Tibial nerve (tissue), 4 donors: ENCODE measurements at regions not wholly inside any gene's neighbourhood (a gene's known extent, or its start where the extent isn't known, plus 50 kb on each side); places are given as distances from the start of the nearest gene placed in this dataset.

ENCODE experiments used
- DNase-seq, 2 donors: peaks; one replicate each; pipeline ENCODE4 v3.0.0-alpha.2; 2019; ENCODE audit warnings: low spot score in 2 of 2
- H3K27ac ChIP-seq, 4 donors: fragments of 200-600 bp; sonication (generic) in 3 of 4; one replicate each; pipeline ENCODE4 v1.5.1; 2017 to 2019; ENCODE audit warnings: mild to moderate bottlenecking in 1 of 4
- H3K27me3 ChIP-seq, 2 donors: fragments of 200-600 bp; sonication (generic) in 1 of 2; one replicate each; pipeline versions ENCODE4 v1.5.1 to v1.6.0; 2017 to 2019
- H3K36me3 ChIP-seq, 3 donors: fragments of 200-600 bp; sonication (generic); one replicate each; pipeline ENCODE4 v1.5.1; 2018 to 2019
- H3K4me1 ChIP-seq, 4 donors: fragments of 200-600 bp; sonication (generic) in 3 of 4; one replicate each; pipeline ENCODE4 v1.5.1; 2017 to 2019
- H3K4me3 ChIP-seq, 4 donors: fragments of 200-600 bp; sonication (generic) in 3 of 4; one replicate each; pipeline ENCODE4 v1.5.1; 2017 to 2019; ENCODE audit warnings: mild to moderate bottlenecking in 1 of 4, moderate library complexity in 1 of 4
- H3K9me3 ChIP-seq, 4 donors: fragments of 200-600 bp; sonication (generic) in 3 of 4; one replicate each; pipeline ENCODE4 v1.5.1; 2017 to 2019
- CTCF ChIP-seq, 5 experiments: fragments of 200-600 bp in 3 of 5; fragments of 450-650 bp in 2 of 5; sonication (generic) in 3 of 5; IDR thresholded peaks; one replicate each; pipeline ENCODE4 v1.5.1; 2016 to 2019; ENCODE audit warnings: antibody characterized with exemption in 5 of 5, mild to moderate bottlenecking in 3 of 5, moderate library complexity in 2 of 5
- EP300 ChIP-seq, 2 donors: sonication (generic); formaldehyde crosslinking; IDR thresholded peaks; one replicate each; pipeline ENCODE4 v1.6.1; 2017; ENCODE audit warnings: antibody characterized with exemption in 2 of 2, mild to moderate bottlenecking in 1 of 2
- POLR2A ChIP-seq, 2 donors: fragments of 450-650 bp; IDR thresholded peaks; one replicate each; pipeline ENCODE4 v1.6.1; 2017; ENCODE audit warnings: antibody characterized with exemption in 2 of 2, mild to moderate bottlenecking in 2 of 2, moderate library complexity in 2 of 2
- WGBS, 2 donors: methylation state at CpG; one replicate each; pipeline ENCODE4 v1.1.5; 2018; 5-methylcytosine and 5-hydroxymethylcytosine counted together

DNA sequence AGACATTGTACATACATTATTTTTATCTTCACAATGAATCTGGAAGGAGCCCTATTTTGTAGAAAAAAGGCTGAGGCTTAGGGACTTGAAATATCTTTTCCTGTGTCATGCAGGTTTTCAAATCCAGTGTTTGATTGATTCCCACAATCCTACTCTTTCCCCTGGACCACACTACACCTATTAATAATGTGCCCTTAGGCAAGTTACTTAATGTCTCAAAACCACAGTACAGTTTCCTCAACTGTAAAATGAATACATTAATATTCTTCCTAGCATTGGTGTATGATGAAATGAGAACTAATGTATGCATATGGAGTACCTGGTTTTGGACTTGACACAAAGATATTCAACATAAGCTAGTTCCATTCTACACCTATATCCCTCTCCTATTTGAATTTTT lies 313.3 kb upstream of the SP8 start:
- no peak for DNase-seq
- H3K27ac ChIP-seq: no peak overlapping the region
- H3K9me3 ChIP-seq: no peaks in the 10 kb centered on the region
- no peak overlapping the region for H3K4me3 ChIP-seq
- H3K36me3 ChIP-seq: no peaks in the 10 kb centered on the region
- H3K27me3 ChIP-seq: no peaks in the 10 kb centered on the region
- no peak for TF ChIP-seq EP300 (IDR thresholded peaks at IDR 0.05)
- no peak for TF ChIP-seq POLR2A (IDR thresholded peaks at IDR 0.05)
- no peak for TF ChIP-seq CTCF (IDR thresholded peaks at IDR 0.05)
- H3K4me1 ChIP-seq: no peaks in the 10 kb centered on the region

- no peak overlapping the region for H3K4me3 ChIP-seq
- no peaks in the 10 kb centered on the region for H3K36me3 ChIP-seq
- H3K27me3 ChIP-seq: no peaks in the 10 kb centered on the region
- no peaks in the 10 kb centered on the region for H3K4me1 ChIP-seq
- no peak overlapping the region for H3K27ac ChIP-seq
- DNase-seq: no peak
- 80 to 90% methylated on average over 2 of the region's 2 CpGs for WGBS, 2 donors
- TF ChIP-seq POLR2A (IDR thresholded peaks at IDR 0.05) (no peak), EP300 (IDR thresholded peaks at IDR 0.05) (no peak), CTCF (IDR thresholded peaks at IDR 0.05) (no peak)
- H3K9me3 ChIP-seq: no peaks in the 10 kb centered on the region
Observed at GRCh38 chr7:21101541-21101940, 314.9 kb upstream of the SP8 start.

DNA sequence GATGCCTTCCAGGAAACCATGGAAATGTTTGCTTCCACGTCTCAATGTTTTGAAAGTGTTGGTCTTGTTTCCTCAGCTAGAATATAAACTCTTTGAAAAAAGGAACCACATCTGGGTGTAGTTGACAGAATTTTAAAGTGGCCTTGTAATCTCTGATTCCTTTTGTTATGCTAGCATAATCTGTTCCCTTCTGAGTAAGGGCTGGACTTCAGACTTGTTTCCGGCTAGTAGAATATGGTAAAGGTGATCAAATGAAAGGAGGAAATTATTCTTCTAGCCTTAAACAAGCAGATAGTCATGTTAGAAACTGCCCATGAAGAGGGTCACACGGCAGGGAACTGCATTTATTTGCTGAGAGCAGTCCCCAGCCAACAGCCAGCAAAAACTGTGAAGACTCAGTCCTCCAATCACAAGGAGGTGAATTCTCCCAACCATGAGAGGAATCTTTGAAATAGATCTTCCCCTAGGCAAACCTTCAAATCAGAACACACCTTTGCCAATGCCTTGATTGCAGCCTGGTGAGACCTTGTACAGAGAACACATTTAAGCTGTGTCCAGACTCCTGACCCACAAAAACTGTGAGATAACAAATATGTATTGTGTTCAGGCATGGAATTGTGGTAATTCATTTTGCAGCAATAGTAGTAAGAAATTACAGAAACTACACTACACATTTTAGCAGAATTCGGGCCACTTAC lies 316.9 kb upstream of the SP8 start:
- no peak overlapping the region for H3K27ac ChIP-seq
- TF ChIP-seq POLR2A (IDR thresholded peaks at IDR 0.05) (no peak), EP300 (IDR thresholded peaks at IDR 0.05) (no peak), CTCF (IDR thresholded peaks at IDR 0.05) (no peak)
- H3K27me3 ChIP-seq: no peaks in the 10 kb centered on the region
- 79% methylated on average over 4 of the region's 4 CpGs for WGBS, 2 donors
- no peaks in the 10 kb centered on the region for H3K4me1 ChIP-seq
- H3K4me3 ChIP-seq: no peak overlapping the region
- no peaks in the 10 kb centered on the region for H3K9me3 ChIP-seq
- H3K36me3 ChIP-seq: no peaks in the 10 kb centered on the region
- no peak for DNase-seq

- Histone ChIP-seq H3K27ac (no peak overlapping the region), H3K27me3 (no peaks in the 10 kb centered on the region), H3K36me3 (no peaks in the 10 kb centered on the region), H3K4me1 (no peaks in the 10 kb centered on the region), H3K9me3 (no peaks in the 10 kb centered on the region), H3K4me3 (no peak overlapping the region)
- DNase-seq: no peak
- WGBS, 2 donors: 81 to 84% methylated on average over 4 of the region's 4 CpGs
- no peak for TF ChIP-seq POLR2A (IDR thresholded peaks at IDR 0.05)
- TF ChIP-seq EP300 (IDR thresholded peaks at IDR 0.05): no peak
- TF ChIP-seq CTCF (IDR thresholded peaks at IDR 0.05): no peak
Observed at GRCh38 chr7:21104124-21104500, 317.4 kb upstream of the SP8 start.

GRCh38 chr7:21106296-21106732 lies 319.6 kb upstream of the SP8 start:
- H3K36me3 ChIP-seq: no peaks in the 10 kb centered on the region
- no peaks in the 10 kb centered on the region for H3K9me3 ChIP-seq
- H3K4me1 ChIP-seq: no peaks in the 10 kb centered on the region
- DNase-seq: no peak
- 61 to 68% methylated on average over 4 of the region's 4 CpGs for WGBS, 2 donors
- TF ChIP-seq EP300 (IDR thresholded peaks at IDR 0.05): no peak
- no peak for TF ChIP-seq POLR2A (IDR thresholded peaks at IDR 0.05)
- TF ChIP-seq CTCF (IDR thresholded peaks at IDR 0.05): no peak
- H3K27ac ChIP-seq: no peak overlapping the region
- no peaks in the 10 kb centered on the region for H3K27me3 ChIP-seq
- H3K4me3 ChIP-seq: no peak overlapping the region
